ENCODE measurements at regions not wholly inside any gene's neighbourhood (a gene's known extent, or its start where the extent isn't known, plus 50 kb on each side); places are given as distances from the start of the nearest gene placed in this dataset.
"Not testable (repeated sequence)": the region's sequence is repeated elsewhere in the genome, so short reads cannot be mapped to it uniquely, and the experiment has no call there.

DNA sequence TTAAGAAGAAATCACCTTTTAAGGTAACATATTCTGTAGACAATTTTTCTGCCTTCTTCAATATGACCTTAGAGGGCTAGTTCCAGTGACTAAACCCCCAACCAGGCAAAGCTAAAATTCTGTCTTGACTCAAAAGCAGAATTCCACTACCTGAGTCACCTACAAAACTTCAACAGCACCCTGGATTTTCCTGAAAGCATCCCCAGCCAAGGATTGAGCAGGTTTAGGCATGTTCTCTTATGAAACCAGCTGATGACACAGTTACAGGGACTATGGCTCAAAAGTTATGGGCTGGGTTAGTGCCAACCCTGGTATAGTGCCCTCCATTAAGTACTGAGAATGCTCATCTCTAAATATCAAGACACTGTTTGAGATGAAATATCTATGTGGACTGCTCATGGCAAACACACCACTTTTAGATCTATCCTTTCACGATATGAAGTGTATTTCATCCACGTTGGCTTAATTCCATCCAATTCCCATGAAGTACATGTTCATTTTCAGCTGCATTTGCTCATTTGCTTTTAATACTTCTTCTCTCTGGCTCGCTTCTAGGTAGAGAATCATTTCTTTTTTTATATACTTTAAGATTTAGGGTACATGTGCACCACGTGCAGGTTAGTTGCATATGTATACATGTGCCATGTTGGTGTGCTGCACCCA lies 53.6 kb upstream of the TNFAIP3 start:
- intact Hi-C loops (cut with DNase I) = no loop called here
- TF ChIP-seq, protein P1, sequence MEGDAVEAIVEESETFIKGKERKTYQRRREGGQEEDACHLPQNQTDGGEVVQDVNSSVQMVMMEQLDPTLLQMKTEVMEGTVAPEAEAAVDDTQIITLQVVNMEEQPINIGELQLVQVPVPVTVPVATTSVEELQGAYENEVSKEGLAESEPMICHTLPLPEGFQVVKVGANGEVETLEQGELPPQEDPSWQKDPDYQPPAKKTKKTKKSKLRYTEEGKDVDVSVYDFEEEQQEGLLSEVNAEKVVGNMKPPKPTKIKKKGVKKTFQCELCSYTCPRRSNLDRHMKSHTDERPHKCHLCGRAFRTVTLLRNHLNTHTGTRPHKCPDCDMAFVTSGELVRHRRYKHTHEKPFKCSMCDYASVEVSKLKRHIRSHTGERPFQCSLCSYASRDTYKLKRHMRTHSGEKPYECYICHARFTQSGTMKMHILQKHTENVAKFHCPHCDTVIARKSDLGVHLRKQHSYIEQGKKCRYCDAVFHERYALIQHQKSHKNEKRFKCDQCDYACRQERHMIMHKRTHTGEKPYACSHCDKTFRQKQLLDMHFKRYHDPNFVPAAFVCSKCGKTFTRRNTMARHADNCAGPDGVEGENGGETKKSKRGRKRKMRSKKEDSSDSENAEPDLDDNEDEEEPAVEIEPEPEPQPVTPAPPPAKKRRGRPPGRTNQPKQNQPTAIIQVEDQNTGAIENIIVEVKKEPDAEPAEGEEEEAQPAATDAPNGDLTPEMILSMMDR (IDR thresholded peaks at IDR 0.05; ENCODE audit: borderline replicate concordance, extremely low read depth, insufficient read depth) = no peak
- Histone ChIP-seq H3K36me3 (ENCODE audit: control insufficient read depth in 2 of 3, insufficient read depth in 3 of 3, low read length in 3 of 3) (no peaks in the 10 kb centered on the region), H3K9me3 (ENCODE audit: control insufficient read depth in 2 of 3, insufficient read depth in 1 of 3, low read length in 3 of 3) (no peaks in the 10 kb centered on the region), H3K4me3 (ENCODE audit: low read length in 3 of 3) (no peak overlapping the region), H3K27me3 (ENCODE audit: control insufficient read depth, insufficient read depth, low read length) (no peaks in the 10 kb centered on the region), H3K27ac (ENCODE audit: low read depth in 2 of 2, low read length in 2 of 2) (no peak overlapping the region), H3K4me1 (ENCODE audit: control insufficient read depth in 2 of 3, insufficient read depth in 2 of 3, low read depth in 1 of 3, low read length in 3 of 3) (peaks cover 0 to 7% (median 0%) of the 10 kb centered on the region in 3 donors), H3K9ac (ENCODE audit: low read length in 3 of 3) (no peak overlapping the region)
- no peak for DNase-seq
- FAIRE-seq = no peak

DNA sequence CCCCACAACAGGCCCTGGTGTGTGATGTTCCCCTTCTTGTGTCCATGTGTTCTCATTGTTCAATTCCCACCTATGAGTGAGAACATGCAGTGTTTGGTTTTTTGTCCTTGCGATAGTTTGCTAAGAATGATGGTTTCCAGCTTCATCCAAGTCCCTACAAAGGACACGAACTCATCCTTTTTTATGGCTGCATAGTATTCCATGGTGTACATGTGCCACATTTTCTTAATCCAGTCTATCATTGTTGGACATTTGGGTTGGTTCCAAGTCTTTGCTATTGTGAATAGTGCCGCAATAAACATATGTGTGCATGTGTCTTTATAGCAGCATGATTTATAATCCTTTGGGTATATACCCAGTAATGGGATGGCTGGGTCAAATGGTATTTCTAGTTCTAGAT lies 53.0 kb upstream of the TNFAIP3 start:
- not testable (repeated sequence) for H3K36me3 ChIP-seq (ENCODE audit: control insufficient read depth in 2 of 3, insufficient read depth in 3 of 3, low read length in 3 of 3)

DNA sequence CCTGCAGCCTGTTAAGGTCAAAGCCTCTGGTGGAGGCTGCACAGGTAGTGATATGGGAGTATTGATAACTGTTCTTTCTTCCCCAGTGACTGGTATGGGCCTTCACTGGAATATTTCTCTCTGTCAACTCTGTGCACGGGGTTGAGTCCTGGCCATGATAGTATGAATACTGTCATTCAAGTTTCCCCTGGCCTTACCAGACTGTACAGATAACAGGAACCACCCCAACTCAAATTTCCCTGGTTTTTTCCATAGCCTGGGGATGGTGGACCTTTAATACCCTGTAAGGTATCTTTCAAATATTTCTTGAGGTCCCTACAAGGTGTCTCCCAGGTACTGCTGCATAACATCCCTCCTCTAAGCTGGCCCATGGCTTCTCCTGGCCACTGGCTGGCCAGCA lies 51.4 kb upstream of the TNFAIP3 start:
- DNase-seq = no peak
- H3K27ac ChIP-seq (ENCODE audit: low read depth in 2 of 2, low read length in 2 of 2) = no peak overlapping the region
- TF ChIP-seq, protein P1 (IDR thresholded peaks at IDR 0.05; ENCODE audit: borderline replicate concordance, extremely low read depth, insufficient read depth) = no peak
- H3K9ac ChIP-seq (ENCODE audit: low read length in 3 of 3) = no peak overlapping the region
- peaks cover 0 to 7% (median 0%) of the 10 kb centered on the region in 3 donors for H3K4me1 ChIP-seq (ENCODE audit: control insufficient read depth in 2 of 3, insufficient read depth in 2 of 3, low read depth in 1 of 3, low read length in 3 of 3)
- H3K27me3 ChIP-seq (ENCODE audit: control insufficient read depth, insufficient read depth, low read length) = no peaks in the 10 kb centered on the region
- intact Hi-C loops (cut with DNase I) = no loop called here
- no peak for FAIRE-seq
- no peak overlapping the region for H3K4me3 ChIP-seq (ENCODE audit: low read length in 3 of 3)
- H3K36me3 ChIP-seq (ENCODE audit: control insufficient read depth in 2 of 3, insufficient read depth in 3 of 3, low read length in 3 of 3) = no peaks in the 10 kb centered on the region
- H3K9me3 ChIP-seq (ENCODE audit: control insufficient read depth in 2 of 3, insufficient read depth in 1 of 3, low read length in 3 of 3) = no peaks in the 10 kb centered on the region

More for the DNA sequence above, 53.0 kb upstream of the TNFAIP3 start:
- FAIRE-seq; H3K27me3 ChIP-seq (ENCODE audit: control insufficient read depth, insufficient read depth, low read length); H3K4me1 ChIP-seq (ENCODE audit: control insufficient read depth in 2 of 3, insufficient read depth in 2 of 3, low read depth in 1 of 3, low read length in 3 of 3); H3K27ac ChIP-seq (ENCODE audit: low read depth in 2 of 2, low read length in 2 of 2); H3K9ac ChIP-seq (ENCODE audit: low read length in 3 of 3); intact Hi-C loops (cut with DNase I); H3K9me3 ChIP-seq (ENCODE audit: control insufficient read depth in 2 of 3, insufficient read depth in 1 of 3, low read length in 3 of 3); H3K4me3 ChIP-seq (ENCODE audit: low read length in 3 of 3); DNase-seq: not testable (repeated sequence)

DNA sequence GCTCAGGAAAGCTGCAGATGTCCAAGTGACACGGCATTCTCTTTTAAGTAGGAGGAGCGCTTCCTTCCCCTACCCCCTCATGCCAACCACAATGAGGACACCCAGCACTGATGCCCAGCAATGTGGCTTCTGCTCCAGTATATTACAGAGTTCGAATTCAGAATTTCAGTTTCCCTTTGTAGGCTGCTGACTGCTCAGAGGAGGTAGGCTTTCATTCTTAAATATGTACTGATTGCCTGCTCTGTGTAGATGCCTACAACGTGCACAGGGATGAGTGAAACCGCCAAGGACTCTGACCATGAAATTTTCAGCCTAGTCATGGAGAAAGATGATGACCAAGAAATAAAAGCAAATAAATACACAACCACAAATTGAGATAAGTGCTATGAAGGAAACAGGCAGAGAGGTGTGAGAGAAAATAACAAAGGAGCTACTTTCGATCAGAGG lies 50.9 kb upstream of the TNFAIP3 start:
- H3K27me3 ChIP-seq (ENCODE audit: control insufficient read depth, insufficient read depth, low read length) = no peaks in the 10 kb centered on the region
- TF ChIP-seq, protein P1 (IDR thresholded peaks at IDR 0.05; ENCODE audit: borderline replicate concordance, extremely low read depth, insufficient read depth) = no peak
- FAIRE-seq (no peak), DNase-seq (no peak)
- no peaks in the 10 kb centered on the region for H3K9me3 ChIP-seq (ENCODE audit: control insufficient read depth in 2 of 3, insufficient read depth in 1 of 3, low read length in 3 of 3)
- H3K4me3 ChIP-seq (ENCODE audit: low read length in 3 of 3) = no peak overlapping the region
- no peaks in the 10 kb centered on the region for H3K36me3 ChIP-seq (ENCODE audit: control insufficient read depth in 2 of 3, insufficient read depth in 3 of 3, low read length in 3 of 3)
- H3K4me1 ChIP-seq (ENCODE audit: control insufficient read depth in 2 of 3, insufficient read depth in 2 of 3, low read depth in 1 of 3, low read length in 3 of 3) = peaks cover 0 to 5% (median 0%) of the 10 kb centered on the region in 3 donors
- no peak overlapping the region for H3K9ac ChIP-seq (ENCODE audit: low read length in 3 of 3)
- no peak overlapping the region for H3K27ac ChIP-seq (ENCODE audit: low read depth in 2 of 2, low read length in 2 of 2)
- intact Hi-C loops (cut with DNase I) = no loop called here
